WI38 (cell line): ENCODE measurements at regions not wholly inside any gene's neighbourhood (a gene's known extent, or its start where the extent isn't known, plus 50 kb on each side); places are given as distances from the start of the nearest gene placed in this dataset.

Experiments used
- H3K4me3 ChIP-seq: 2 replicates; pipeline ENCODE4 v1.5.1; 2011; ENCODE audit warnings: low read depth, mild to moderate bottlenecking, control low read depth, low read length
- TF ChIP-seq, protein P1 (sequence below): IDR thresholded peaks from 2 replicates; pipeline ENCODE4 v1.5.1; 2012; ENCODE audit warnings: low read depth, mild to moderate bottlenecking, control low read depth, low read length

DNA sequence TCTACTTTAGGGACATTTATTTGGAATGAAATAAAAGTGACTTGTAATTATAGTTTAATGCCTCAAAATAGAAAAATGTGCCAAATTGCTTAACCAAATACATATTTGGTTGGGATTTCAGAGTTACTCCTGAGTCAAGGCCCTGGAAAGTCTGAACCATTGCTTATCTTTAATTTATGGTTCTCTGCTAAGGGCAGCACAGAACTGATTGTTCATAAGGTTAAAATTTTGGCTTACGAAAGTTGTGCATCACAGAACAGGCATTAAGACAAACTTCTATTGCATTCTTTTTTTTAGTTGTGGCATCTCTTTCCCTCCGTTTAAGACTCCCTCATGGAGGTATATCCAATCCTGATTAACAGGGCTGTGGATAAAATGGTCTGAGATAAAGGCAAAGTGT, 92.2 kb upstream of the TENT5A start:
- TF ChIP-seq, protein P1, sequence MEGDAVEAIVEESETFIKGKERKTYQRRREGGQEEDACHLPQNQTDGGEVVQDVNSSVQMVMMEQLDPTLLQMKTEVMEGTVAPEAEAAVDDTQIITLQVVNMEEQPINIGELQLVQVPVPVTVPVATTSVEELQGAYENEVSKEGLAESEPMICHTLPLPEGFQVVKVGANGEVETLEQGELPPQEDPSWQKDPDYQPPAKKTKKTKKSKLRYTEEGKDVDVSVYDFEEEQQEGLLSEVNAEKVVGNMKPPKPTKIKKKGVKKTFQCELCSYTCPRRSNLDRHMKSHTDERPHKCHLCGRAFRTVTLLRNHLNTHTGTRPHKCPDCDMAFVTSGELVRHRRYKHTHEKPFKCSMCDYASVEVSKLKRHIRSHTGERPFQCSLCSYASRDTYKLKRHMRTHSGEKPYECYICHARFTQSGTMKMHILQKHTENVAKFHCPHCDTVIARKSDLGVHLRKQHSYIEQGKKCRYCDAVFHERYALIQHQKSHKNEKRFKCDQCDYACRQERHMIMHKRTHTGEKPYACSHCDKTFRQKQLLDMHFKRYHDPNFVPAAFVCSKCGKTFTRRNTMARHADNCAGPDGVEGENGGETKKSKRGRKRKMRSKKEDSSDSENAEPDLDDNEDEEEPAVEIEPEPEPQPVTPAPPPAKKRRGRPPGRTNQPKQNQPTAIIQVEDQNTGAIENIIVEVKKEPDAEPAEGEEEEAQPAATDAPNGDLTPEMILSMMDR = no peak

DNA sequence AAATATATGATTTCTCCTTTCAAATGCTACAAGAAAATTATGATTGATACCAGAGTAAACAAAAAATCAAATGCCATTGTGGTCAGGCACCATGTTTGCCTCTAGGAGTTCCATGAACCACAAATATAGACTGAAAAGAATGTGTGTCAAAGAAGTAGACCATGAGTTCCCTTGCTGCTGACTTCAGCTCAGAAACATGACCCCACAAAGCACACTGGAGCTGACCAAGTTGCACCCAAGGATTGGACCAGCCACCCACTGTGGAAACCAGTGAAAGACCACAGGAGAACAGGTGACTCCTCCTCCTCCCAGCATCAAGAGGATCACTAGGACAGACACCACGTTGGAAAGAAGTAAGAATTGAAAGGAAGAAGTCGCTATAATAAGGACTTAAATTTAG, 90.8 kb upstream of the TENT5A start:
- TF ChIP-seq, protein P1 = no peak
- H3K4me3 ChIP-seq = no peak overlapping the region

More for the DNA sequence above, 92.2 kb upstream of the TENT5A start:
- H3K4me3 ChIP-seq = no peak overlapping the region

DNA sequence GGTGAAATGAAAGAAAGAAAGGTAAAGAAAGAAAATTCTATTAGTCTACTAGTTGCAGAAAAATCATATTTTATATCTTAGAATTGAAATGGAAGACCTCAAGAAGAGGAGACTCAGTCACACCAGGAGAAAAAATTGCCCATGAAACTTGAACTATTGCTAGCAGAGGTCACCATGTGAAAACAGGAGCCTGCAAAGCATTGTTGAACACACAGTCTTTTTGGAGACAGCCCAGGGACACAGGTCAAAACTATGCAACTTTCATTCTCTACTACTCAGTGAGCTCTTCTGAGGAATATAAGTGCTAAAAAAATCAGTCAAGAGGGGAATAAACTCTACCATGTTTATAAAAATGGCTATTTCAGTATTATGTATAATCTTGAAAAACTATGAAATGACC, 89.8 kb upstream of the TENT5A start:
- TF ChIP-seq, protein P1 = no peak
- no peak overlapping the region for H3K4me3 ChIP-seq

DNA sequence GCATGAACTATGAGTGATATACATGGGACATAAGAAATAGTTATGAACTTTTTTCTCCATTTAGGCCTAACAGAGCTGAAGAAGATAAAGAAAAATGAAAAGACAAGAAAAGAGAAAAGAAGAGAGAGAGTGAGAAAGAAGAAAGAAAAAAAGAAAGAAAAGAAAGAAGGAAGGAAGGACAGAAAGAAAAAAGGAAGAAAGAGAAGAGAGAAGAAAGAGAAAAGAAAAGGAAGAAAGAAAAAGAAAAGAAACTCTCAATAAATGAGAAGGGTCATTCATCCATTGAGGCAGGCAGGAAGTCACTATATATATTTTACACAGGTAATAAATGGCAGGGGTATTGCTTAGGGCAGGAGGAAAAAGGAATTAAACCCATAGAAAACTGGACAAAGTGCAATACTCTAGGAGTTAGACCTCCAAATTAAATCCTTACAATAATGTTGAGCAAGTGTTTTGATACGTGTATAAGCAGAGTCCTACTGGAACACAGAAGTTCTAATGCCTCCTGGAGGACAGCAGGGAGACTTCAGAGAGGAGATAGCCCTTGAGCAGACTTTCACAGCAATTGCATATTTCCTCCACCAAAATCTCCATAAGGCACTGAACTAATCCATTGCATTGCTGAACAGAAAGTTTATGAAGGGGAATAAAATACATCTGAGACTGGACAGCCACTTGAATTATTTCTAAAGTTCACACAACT, 86.4 kb upstream of the TENT5A start:
- TF ChIP-seq, protein P1 = no peak
- no peak overlapping the region for H3K4me3 ChIP-seq

DNA sequence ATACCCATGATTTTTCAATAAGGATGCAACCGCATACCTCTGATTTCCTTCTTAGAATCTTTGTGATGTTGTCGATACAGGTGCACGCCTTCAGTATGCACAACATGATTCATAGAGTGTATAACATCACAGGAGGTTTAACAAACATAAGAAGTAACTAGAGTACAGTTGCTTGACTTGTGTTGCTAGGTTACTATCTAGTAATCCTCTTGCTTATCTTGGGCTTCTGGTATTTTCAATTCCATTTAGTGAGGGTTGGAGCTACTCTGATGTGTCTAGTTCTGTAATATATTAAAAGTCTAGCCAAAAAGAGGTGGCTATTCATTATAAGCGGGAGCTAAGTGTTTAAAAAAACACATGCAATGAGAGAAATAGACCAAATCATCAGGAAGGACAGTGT, 85.5 kb upstream of the TENT5A start:
- H3K4me3 ChIP-seq = no peak overlapping the region
- TF ChIP-seq, protein P1 = no peak

DNA sequence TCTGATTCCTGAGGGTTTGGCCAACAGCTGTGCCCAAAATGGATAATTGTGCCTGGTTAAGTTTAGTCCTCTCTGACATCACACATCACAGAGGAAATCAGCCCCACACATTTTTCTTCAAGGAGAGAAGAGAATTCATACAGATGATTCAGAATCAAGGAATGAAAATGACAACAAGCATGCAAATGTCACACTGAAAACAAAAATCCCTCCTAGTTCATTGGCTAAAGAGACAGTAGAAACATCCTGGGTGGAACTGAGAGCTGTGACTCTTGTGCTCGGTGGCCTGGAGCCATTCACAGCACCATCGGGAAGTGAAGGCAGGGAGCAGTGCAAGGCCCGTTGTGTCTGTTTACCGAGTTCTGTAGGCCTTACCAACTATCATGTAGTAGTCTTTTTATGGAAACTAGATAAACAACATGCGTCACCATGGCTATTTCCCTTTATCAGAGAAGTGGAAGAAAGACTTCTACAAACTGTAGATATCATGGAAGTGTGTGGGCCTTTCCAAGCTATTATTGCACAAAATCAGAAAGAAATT, 81.7 kb upstream of the TENT5A start:
- H3K4me3 ChIP-seq = peak overlapping the region; percentile 8; the same call in 1 of the 2 replicates
- TF ChIP-seq, protein P1 = no peak

DNA sequence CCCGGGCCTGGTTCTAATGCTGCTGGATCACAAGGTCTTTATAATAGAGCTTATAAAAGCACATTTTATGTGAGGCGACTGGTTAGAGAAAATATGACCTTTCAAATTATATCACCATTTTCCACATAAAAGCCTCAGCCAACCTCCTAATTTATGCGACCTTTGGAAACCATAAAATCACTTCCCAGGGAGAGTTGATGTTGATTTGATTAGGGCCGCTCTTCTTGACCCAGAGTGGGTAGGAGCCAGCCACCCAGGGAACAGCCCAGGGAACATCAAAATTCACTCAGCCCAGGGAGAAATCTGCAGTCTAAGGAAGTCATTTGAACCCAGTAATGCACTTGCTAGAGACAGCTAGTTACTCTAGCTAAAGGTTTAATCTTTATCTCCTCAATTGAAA, 79.8 kb upstream of the TENT5A start:
- H3K4me3 ChIP-seq = no peak overlapping the region
- TF ChIP-seq, protein P1 = no peak
